ENCODE measurements at regions not wholly inside any gene's neighbourhood (a gene's known extent, or its start where the extent isn't known, plus 50 kb on each side); places are given as distances from the start of the nearest gene placed in this dataset.

DNA sequence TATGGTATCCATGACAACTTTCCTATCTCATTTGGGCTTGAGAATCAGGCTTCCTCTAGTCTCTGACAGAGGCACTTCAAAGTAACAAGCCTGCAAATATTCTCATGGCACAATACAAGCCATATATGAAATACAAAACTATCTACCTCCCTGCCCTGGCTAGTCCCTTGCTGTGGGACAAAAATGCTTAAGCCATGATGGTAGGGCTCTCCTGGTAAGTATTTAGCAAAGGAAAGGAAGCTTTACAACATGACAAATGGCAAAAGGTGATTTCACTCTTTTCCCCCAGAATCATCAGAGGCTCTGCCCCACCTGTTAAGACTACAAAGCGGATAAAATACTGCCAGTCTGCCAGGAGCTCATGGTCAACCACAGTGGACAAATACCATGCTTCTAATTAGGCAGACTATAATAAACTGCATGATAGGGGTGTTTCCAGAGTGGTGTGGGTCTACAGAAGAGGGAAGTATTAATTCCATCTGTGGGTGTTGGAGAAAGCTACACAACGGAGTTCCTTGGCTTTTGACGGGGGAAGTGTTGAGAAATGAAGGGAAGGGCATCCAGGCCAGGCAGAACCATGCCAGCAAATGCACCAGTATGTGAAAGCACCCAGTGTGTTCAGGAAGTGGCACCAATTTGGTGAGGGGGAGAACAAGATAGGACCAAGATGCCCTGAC is 92.9 kb downstream of the SPTSSA start:
- no peak for TF ChIP-seq POLR2AphosphoS5 (IDR thresholded peaks at IDR 0.05; ENCODE audit: low read depth, low read length)
- TF ChIP-seq POLR2A (IDR thresholded peaks at IDR 0.05; ENCODE audit: low read depth, low read length) = no peak
- TF ChIP-seq TAF1 (IDR thresholded peaks at IDR 0.05; ENCODE audit: borderline replicate concordance, low read depth, low read length) = no peak

All from GM12892 (cell line).